PC-3 (cell line): ENCODE measurements at regions not wholly inside any gene's neighbourhood (a gene's known extent, or its start where the extent isn't known, plus 50 kb on each side); places are given as distances from the start of the nearest gene placed in this dataset.
A peak's percentile ranks its signal among the peaks of the same experiment; 100 is the strongest.

Source experiments
- ATAC-seq: fragments of 200-7000 bp; cut with Tn5 transposase; 2 replicates; pipeline ENCODE4 v1.9.1; 2020; ENCODE audit warnings: mild to moderate bottlenecking, moderate library complexity
- BruUV-seq: library from RNA; stranded (reverse); fragments of 400-500 nt; replicated peaks from 2 replicates; lab custom pipeline; 2021; lab: Mats Ljungman, UMichigan
- CTCF ChIA-PET: fragments of 300-600 bp; sonication (Branson Sonifier 250); formaldehyde crosslinking; loops from one replicate; lab custom pipeline; 2022; ENCODE audit warnings: antibody characterized with exemption; lab: Charles Lee
- POLR2A ChIA-PET: fragments of 300-600 bp; sonication (Branson Sonifier 250); formaldehyde crosslinking; loops from one replicate; lab custom pipeline; 2022; ENCODE audit warnings: antibody characterized with exemption; ENCODE audit not compliant: unreplicated experiment; lab: Charles Lee
- DNase-seq: peaks from one replicate; pipeline ENCODE4 v3.0.0-alpha.2; 2015
- H2AFZ ChIP-seq: fragments of 300-600 bp; sonication (generic); 2 replicates; pipeline ENCODE4 v1.6.0; 2016; ENCODE audit warnings: antibody characterized with exemption, low read length
- H3F3A ChIP-seq: fragments of 300-600 bp; sonication (generic); one replicate; pipeline ENCODE4 v1.6.0; 2017; ENCODE audit warnings: antibody characterized with exemption, low read length, control low read depth, mild to moderate bottlenecking; ENCODE audit not compliant: unreplicated experiment
- H3K27ac ChIP-seq: fragments of 300-600 bp; sonication (generic); 2 replicates; pipeline ENCODE4 v1.5.1; 2016; ENCODE audit warnings: mild to moderate bottlenecking, low read length
- H3K27me3 ChIP-seq: fragments of 300-600 bp; sonication (generic); 2 replicates; pipeline ENCODE4 v1.6.1; 2016; ENCODE audit warnings: low read length, mixed read lengths
- H3K36me3 ChIP-seq: fragments of 300-600 bp; sonication (generic); 2 replicates; pipeline ENCODE4 v1.6.1; 2016; ENCODE audit warnings: low read depth, mixed run types, low read length, mixed read lengths
- H3K4me1 ChIP-seq: fragments of 300-600 bp; sonication (generic); 2 replicates; pipeline ENCODE4 v1.5.1; 2016; ENCODE audit warnings: low read length; ENCODE audit not compliant: insufficient read depth
- H3K4me2 ChIP-seq: fragments of 300-600 bp; sonication (generic); 2 replicates; pipeline ENCODE4 v1.6.0; 2016; ENCODE audit warnings: low read length
- H3K4me3 ChIP-seq: fragments of 300-600 bp; sonication (generic); 2 replicates; pipeline ENCODE4 v1.5.1; 2016; ENCODE audit warnings: mild to moderate bottlenecking, low read length, mixed read lengths
- H3K79me2 ChIP-seq: fragments of 300-600 bp; sonication (generic); 2 replicates; pipeline ENCODE4 v1.6.1; 2017; ENCODE audit warnings: low read length, mixed read lengths
- H3K9ac ChIP-seq: fragments of 300-600 bp; sonication (generic); 2 replicates; pipeline ENCODE4 v1.6.0; 2016; ENCODE audit warnings: mild to moderate bottlenecking, low read length
- H3K9me2 ChIP-seq: fragments of 300-600 bp; sonication (generic); replicated peaks from 2 replicates; pipeline ENCODE4 v1.6.1; 2016; ENCODE audit warnings: mixed run types, low read length, mixed read lengths
- H3K9me3 ChIP-seq: fragments of 300-600 bp; sonication (generic); 2 replicates; pipeline ENCODE4 v1.6.1; 2016; ENCODE audit warnings: low read length, mixed read lengths
- H4K20me1 ChIP-seq: fragments of 300-600 bp; sonication (generic); 2 replicates; pipeline ENCODE4 v1.6.1; 2016; ENCODE audit warnings: low read length, mixed read lengths
- CTCF ChIP-seq: fragments of 300-600 bp; sonication (generic); conservative IDR thresholded peaks from 2 replicates; pipeline ENCODE4 v1.5.1; 2017; ENCODE audit warnings: antibody characterized with exemption, low read depth, mild to moderate bottlenecking, low read length
- EZH2 ChIP-seq: fragments of 300-600 bp; sonication (generic); IDR thresholded peaks from one replicate; pipeline ENCODE4 v1.6.1; 2017; ENCODE audit warnings: antibody characterized with exemption, mild to moderate bottlenecking, low read length; ENCODE audit not compliant: unreplicated experiment
- EZH2phosphoT487 ChIP-seq: fragments of 300-600 bp; sonication (generic); IDR thresholded peaks from 2 replicates; pipeline ENCODE4 v1.6.1; 2018; ENCODE audit warnings: mild to moderate bottlenecking, antibody characterized with exemption, low read length, borderline replicate concordance
- intact Hi-C: fragments of 100-400 bp; cut with micrococcal nuclease; formaldehyde crosslinking; loops from 2 replicates; pipeline ENCODE4 v1.9.0; 2023

- CTCF ChIA-PET: interaction anchor here (0.6 to 0.8 kb wide), 2 partner anchors 92 to 1174 kb away, joined by 3 read pairs; no protein-coding TSS in a partner anchor
- Histone ChIP-seq H3K4me3 (no peak overlapping the region), H3K27me3 (no peaks in the 10 kb centered on the region), H3K4me1 (peaks cover 4% of the 10 kb centered on the region; the same call in 1 of the 2 replicates), H3K9me2 (no peaks in the 10 kb centered on the region), H3K79me2 (no peaks in the 10 kb centered on the region), H3K9me3 (no peaks in the 10 kb centered on the region), H3K9ac (no peak overlapping the region), H3K27ac (no peak overlapping the region), H4K20me1 (no peaks in the 10 kb centered on the region), H3K4me2 (no peak overlapping the region), H2AFZ (no peak overlapping the region), H3K36me3 (no peaks in the 10 kb centered on the region), H3F3A (no peaks in the 10 kb centered on the region)
- TF ChIP-seq CTCF (no peak), EZH2 (no peak), EZH2phosphoT487 (no peak)
- no peak for ATAC-seq
- no TSS peak for BruUV-seq
- no peak for DNase-seq
- intact Hi-C loops: no loop called here
- POLR2A ChIA-PET: no interaction called here
These were observed 337.2 kb upstream of the ANKRD30A start for GRCh38 chr10:36788152-36788551.

- TF ChIP-seq CTCF (no peak), EZH2phosphoT487 (no peak), EZH2 (no peak)
- peaks cover 28% of the 10 kb centered on the region for H3K4me1 ChIP-seq
- no peaks in the 10 kb centered on the region for H4K20me1 ChIP-seq
- no peak overlapping the region for H3K9ac ChIP-seq
- no peaks in the 10 kb centered on the region for H3F3A ChIP-seq
- no peak overlapping the region for H3K27ac ChIP-seq
- no peaks in the 10 kb centered on the region for H3K9me2 ChIP-seq
- H3K9me3 ChIP-seq: no peaks in the 10 kb centered on the region
- H2AFZ ChIP-seq: peak overlapping the region; percentile 14
- ChIA-PET CTCF (interaction anchor here (1.1 kb wide), 1 partner anchor 58 kb away, joined by 3 read pairs; no protein-coding TSS in a partner anchor), POLR2A (no interaction called here)
- intact Hi-C loops: no loop called here
- BruUV-seq: no TSS peak
- DNase-seq (no peak), ATAC-seq (no peak)
- H3K4me3 ChIP-seq: no peak overlapping the region
- H3K4me2 ChIP-seq: no peak overlapping the region
- H3K36me3 ChIP-seq: no peaks in the 10 kb centered on the region
- no peaks in the 10 kb centered on the region for H3K27me3 ChIP-seq
- H3K79me2 ChIP-seq: no peaks in the 10 kb centered on the region
These were observed 342.0 kb upstream of the ANKRD30A start for GRCh38 chr10:36783400-36783799.

GRCh38 chr10:36781570-36781969, 343.8 kb upstream of the ANKRD30A start:
- no TSS peak for BruUV-seq
- Histone ChIP-seq H3K4me3 (no peak overlapping the region), H3K9me2 (no peaks in the 10 kb centered on the region), H3K9me3 (no peaks in the 10 kb centered on the region), H2AFZ (peak overlapping the region; percentile 5), H3K27me3 (no peaks in the 10 kb centered on the region), H4K20me1 (no peaks in the 10 kb centered on the region), H3K79me2 (no peaks in the 10 kb centered on the region), H3K27ac (no peak overlapping the region), H3K4me1 (peaks cover 28% of the 10 kb centered on the region), H3K9ac (no peak overlapping the region), H3K36me3 (no peaks in the 10 kb centered on the region), H3F3A (no peaks in the 10 kb centered on the region), H3K4me2 (no peak overlapping the region)
- ATAC-seq (no peak), DNase-seq (no peak)
- POLR2A ChIA-PET: interaction anchor here (0.6 kb wide), 1 partner anchor 730 kb away, joined by 3 read pairs; no protein-coding TSS in a partner anchor
- TF ChIP-seq EZH2: no peak
- TF ChIP-seq EZH2phosphoT487: no peak
- no peak for TF ChIP-seq CTCF
- intact Hi-C loops: no loop called here
- CTCF ChIA-PET: interaction anchor here (1.0 to 4.0 kb wide), 2 partner anchors 1145 to 1149 kb away, joined by 3 to 85 read pairs; no protein-coding TSS in a partner anchor
